Ramos (cell line): ENCODE measurements at regions not wholly inside any gene's neighbourhood (a gene's known extent, or its start where the extent isn't known, plus 50 kb on each side); places are given as distances from the start of the nearest gene placed in this dataset.

Experiments used
- in situ Hi-C: fragments of 300-500 bp; cut with MboI; formaldehyde crosslinking; loops from one replicate; pipeline ENCODE4 v1.14.3; 2022; ENCODE audit warnings: low sequenced_read_pairs; ENCODE audit not compliant: unreplicated experiment

DNA sequence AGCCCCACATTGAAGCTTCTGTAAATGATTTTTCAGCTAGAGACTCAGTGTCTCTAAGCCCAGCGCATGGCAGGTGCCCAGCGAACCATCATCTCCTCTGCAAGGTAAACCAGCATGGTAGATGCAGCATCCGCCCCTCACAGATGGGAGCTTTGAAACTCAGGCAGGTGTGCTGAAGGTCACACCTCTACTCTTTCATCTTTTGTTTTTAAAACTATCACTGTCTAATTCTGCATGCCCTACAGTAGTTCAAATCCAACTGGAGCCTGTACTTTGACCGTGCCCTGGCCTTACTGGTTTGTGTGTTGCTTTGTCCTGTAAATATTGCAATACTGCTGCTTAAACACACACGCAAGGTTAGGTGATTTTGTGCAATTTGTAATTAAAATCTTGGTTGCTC is 831.1 kb downstream of the GALR1 start:
- in situ Hi-C loops, result no loop called here

DNA sequence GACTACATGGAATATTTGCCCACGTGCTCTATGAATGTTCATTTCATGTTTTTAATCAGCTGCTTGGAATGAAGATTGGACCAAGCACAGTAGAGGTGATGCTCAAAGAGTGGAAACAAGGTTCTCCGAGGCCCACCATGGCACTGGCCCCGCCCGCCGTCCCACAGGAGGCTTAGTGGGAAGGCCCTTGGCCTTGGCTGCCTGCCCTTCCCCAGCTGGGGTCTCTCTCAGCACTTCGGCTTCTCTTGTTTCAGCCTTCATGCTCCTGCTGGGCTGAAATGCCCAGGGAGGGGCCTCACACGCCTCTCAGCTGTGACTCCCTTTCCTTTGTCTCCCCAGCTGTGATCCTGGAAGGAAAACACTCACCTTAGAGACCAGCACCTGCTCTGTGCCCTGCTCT is 833.2 kb downstream of the GALR1 start:
- in situ Hi-C loops, result no loop called here

GRCh38 chr18:78085241-78086185 is 835.9 kb downstream of the GALR1 start:
- in situ Hi-C loops, result no loop called here

DNA sequence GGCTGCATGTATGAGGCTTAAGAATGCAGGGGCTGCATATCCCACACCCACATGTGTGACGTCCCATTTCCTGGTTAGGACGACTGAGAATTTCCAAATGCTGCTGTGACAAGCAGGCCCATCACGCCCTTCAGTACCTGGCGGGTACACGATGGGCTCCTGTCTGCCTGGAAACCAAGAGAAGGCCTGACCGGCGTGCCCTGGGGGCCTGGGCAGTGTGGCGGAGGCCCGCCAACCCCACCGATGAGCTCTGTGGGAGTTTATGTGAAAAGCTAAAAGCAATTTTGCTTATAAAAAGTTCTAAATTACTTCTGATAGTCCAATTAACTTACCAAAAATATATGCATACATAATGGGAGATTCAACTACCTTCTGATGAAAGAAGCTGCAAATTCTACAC is 837.3 kb downstream of the GALR1 start:
- in situ Hi-C loops, result no loop called here

- in situ Hi-C loops, result no loop called here
These were observed 837.7 kb downstream of the GALR1 start for GRCh38 chr18:78087338-78087737.

- in situ Hi-C loops, result no loop called here
These were observed 840.9 kb downstream of the GALR1 start for GRCh38 chr18:78090584-78090983.

DNA sequence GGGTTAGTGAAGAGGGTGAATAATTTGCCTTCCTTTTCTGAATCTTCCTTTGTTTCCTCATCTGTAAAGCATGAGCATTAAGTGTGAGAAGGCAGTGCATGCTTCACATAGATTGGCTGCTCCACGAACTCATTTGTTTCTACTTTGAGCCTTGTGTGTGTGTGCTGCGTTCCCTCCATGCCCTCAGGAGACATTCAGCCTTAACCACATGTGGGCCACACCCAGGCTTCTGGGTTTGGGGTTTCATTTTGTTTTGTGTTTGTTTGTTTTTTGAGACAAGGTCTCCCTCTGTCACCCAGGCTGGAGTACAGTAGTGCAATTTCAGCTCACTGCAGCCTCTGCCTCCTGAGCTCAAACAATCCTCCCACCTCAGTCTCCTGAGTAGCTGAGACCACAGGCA is 843.3 kb downstream of the GALR1 start:
- in situ Hi-C loops, result no loop called here

DNA sequence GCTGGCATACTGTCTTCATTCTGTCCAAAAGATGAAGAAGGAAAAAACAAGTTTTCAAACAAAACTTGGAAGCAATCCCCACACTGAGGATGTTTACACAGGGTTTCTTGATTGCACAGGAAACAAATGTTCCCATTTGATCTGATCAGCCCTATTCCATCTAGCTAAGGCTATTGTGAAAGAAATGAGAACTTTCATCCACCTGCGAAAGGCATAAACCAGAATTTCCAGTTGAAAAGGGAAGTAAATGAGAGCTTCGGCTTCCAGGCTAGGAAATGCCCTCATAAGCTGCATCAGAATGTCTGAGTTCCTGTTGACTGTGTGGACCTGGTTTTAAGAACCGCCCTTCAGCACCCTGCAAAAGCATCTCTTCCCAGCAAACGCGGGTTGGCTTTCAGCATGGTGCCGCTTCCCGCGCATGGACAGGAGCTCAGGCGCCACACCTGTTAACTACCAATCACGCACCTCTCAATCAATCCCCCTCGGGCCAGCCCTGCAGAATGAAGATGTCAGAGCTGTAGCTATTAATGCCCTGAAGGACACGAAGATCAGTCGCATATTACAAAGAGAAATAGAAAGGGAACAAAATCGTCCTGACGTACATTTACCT is 850.4 kb downstream of the GALR1 start:
- in situ Hi-C loops, result no loop called here

GRCh38 chr18:78101091-78101490 is 851.4 kb downstream of the GALR1 start:
- in situ Hi-C loops, result no loop called here

GRCh38 chr18:78102135-78102534 is 852.5 kb downstream of the GALR1 start:
- in situ Hi-C loops, result no loop called here

- in situ Hi-C loops, result no loop called here
These were observed 856.0 kb downstream of the GALR1 start for GRCh38 chr18:78105611-78106010.

GRCh38 chr18:78106946-78107345 is 857.3 kb downstream of the GALR1 start:
- in situ Hi-C loops, result no loop called here

DNA sequence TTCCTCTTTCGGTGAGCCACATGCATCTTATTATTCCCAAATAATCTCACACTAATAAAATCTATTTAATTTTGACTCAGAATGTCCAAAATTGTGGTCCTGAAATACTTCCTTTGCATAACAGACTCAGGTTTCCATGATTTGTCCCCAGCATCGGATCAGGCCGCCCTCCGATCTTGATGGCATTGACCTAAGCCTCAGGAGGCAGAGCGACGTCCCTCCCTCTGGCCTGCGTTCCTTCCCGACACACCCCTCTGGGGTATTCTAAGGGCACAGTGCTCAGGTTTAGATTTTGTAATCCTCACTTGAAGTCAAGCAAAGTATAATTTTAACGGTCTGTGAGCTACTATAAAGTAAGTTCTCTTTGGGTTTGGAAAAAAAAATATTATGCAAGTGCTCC is 857.7 kb downstream of the GALR1 start:
- in situ Hi-C loops, result no loop called here

DNA sequence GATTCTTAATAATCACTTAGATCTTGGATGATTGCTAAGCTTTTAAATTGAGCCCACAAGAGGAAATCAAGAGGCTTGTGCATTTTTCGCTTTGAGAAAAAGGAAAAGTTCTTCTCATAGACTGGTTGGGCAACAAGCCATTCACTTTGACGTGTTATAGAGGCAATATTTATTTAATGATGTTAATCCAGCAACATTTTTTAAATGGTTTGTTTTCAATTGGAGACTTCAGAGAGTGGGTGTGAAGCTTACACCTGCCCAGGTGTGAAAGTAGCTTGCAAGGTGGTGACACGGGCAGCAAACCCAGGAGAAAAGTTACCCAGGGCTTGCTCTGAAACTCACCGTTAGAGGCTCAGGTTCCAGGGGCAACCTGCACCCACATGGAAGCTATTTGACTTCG is 858.9 kb downstream of the GALR1 start:
- in situ Hi-C loops, result no loop called here

GRCh38 chr18:78113136-78113939 is 863.7 kb downstream of the GALR1 start:
- in situ Hi-C loops, result no loop called here

DNA sequence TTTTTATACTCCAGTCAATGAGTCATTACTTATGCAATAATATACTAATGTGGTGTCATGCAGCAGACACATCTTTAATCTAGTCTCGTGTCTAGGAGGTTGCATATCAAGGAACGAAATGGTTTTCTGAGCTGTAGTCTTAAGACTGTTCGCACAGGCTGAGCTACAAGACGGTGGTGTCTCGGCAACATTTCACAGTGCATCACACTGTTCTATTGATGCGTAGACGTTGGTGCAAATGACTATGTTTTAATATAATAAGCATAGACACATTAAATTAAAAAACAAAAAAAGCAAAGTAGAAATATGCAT is 864.2 kb downstream of the GALR1 start:
- in situ Hi-C loops, result no loop called here

DNA sequence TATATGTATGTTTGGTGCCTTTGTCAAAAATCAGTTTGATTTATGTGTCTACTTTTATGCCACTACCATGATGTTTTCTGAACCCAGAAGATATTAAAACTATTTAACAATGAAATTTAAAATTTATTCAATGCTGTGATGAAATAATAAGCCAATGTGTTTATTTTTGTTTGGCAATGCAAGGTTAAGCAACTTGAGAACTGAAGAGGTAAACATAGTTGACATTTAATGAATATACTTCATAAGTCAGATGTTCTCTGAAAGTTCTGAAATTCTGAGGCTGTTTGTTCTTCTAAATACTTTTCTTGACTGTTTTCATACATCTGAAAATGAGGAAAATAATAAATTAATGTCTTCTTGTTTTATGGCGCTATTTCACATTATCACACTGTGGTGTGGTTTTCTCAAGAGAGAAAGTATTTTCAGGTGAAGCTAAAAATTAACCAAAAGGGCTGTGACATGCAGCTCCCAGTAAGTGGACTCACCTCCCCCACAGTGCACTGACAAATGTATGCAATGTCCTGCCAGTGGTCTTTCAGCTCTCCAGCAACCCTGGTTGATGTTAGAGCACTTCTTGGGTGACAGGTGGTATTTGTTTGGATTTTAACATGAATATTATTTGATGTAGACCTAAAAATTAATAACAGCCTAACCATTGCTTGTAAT is 863.6 kb upstream of the SALL3 start:
- in situ Hi-C loops, result no loop called here

DNA sequence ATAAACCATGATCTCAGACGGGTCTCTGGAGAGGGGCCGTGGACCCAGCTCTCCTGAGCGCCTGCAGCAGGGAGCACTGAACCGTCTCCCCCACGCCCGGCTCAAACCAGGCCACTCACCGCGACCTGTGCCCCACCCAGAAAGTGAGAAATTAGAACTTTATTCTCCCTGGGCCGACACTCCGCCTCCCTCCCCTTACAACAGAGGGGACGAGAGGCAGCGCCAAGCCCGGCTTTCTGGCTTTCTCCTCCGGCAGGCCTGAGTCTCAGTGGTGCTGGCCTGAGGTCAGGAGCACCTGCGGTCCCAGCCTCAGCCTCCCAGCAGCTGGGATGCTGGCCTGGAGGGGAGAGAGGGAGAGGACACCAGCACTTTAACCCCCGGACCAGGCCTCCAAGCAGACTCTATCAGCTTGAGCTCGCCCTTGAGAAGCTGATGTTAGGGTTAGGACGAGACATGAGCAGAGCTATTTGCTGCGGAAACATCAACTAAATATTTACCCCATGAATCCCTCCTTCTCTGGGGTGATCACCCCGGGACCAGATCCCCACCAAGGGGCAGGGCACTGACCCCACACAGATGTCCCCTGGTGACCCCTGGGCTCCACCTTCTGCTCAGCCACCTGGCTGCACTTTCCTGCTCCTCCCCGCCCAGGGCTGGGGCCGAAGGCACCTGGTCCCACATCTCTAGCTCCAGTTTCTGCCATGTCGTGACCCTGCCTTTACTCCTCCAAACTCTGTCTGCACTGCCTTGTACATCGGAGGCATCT is 856.3 kb upstream of the SALL3 start:
- in situ Hi-C loops, result no loop called here

DNA sequence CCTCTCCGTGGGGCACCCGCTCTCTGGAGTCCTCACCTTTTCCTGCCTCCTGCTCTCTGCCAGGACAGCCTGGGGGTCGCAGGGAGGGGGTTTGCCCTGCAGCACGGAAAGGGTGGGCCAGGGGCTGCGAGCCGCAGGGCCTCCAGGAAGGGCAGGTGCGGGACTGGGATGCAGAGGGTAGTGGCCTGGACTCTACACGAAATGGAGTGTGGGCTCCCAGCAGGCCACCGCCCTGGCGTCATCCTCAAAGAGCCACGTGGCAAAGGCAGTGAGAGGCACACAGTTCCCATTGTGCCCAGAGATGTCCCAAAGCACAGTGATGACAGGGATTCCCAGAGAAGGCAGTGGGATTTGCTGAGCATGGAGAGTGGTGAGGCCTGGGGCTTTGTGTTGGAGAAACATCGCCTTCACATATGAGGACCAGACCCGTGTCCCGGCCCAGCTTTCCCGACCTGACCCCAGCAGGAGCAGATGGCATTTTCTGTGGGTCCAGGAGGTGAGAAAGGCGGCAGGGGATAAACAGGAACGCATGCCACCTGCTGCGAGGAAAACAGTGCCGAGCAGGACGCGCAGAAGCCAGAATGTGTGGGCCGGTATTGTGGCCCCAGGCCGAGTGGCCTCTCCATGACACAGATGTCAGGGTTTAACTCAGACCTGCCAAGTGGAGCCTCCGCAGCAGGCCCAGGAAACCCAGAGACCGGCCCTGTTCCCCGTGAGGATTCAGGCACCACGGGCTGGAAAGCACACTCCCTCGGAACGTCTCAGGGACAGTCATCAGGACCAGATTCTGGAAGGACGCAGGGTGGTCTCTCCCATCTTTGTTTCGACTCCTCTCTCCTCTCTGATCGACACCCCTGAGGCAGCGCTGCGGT is 855.5 kb upstream of the SALL3 start:
- in situ Hi-C loops, result no loop called here
